Ovary (tissue), 7 donors: ENCODE measurements at regions not wholly inside any gene's neighbourhood (a gene's known extent, or its start where the extent isn't known, plus 50 kb on each side); places are given as distances from the start of the nearest gene placed in this dataset.

Source experiments
- DNase-seq, 5 donors: peaks; one replicate each; pipeline ENCODE4 v3.0.0-alpha.2; 2019 to 2020
- H3K27ac ChIP-seq, 2 donors: fragments of 200-600 bp; one replicate each; pipeline versions ENCODE4 v1.5.1 to v1.8.0; 2019 to 2022
- H3K27me3 ChIP-seq: fragments of 200-600 bp; one replicate; pipeline ENCODE4 v1.8.0; 2022
- H3K36me3 ChIP-seq: fragments of 200-600 bp; sonication (generic); one replicate; pipeline ENCODE4 v1.5.1; 2019
- H3K4me1 ChIP-seq: one replicate; pipeline ENCODE4 v1.8.1; 2013; ENCODE audit warnings: mild to moderate bottlenecking, moderate library complexity; ENCODE audit not compliant: insufficient read depth
- H3K4me3 ChIP-seq: fragments of 200-600 bp; sonication (generic); one replicate; pipeline ENCODE4 v1.5.1; 2017
- H3K9me3 ChIP-seq, 2 donors: fragments of 200-600 bp in 1 of 2; sonication (generic) in 1 of 2; one replicate each; pipeline versions ENCODE4 v1.5.1 to v1.8.1; 2013 to 2019; ENCODE audit warnings: mild to moderate bottlenecking in 1 of 2, moderate library complexity in 1 of 2
- EP300 ChIP-seq: sonication (generic); formaldehyde crosslinking; IDR thresholded peaks from one replicate; pipeline ENCODE4 v1.6.1; 2017; ENCODE audit warnings: antibody characterized with exemption
- POLR2A ChIP-seq: fragments of 450-650 bp; IDR thresholded peaks from one replicate; pipeline ENCODE4 v1.6.1; 2017; ENCODE audit warnings: antibody characterized with exemption, mild to moderate bottlenecking, moderate library complexity
- WGBS, 3 donors: extraction: QIAGEN DNeasy Blood & Tissue Kit in 1 of 3; methylation state at CpG; one replicate each; pipeline versions ENCODE4 v1.1.5 to v1.1.7; 2013 to 2017; 5-methylcytosine and 5-hydroxymethylcytosine counted together
- intact Hi-C, 4 donors: fragments of 100-400 bp; cut with DNase I; formaldehyde crosslinking; loops; one replicate each; pipeline versions ENCODE4 v1.11.0 to v1.15.1; 2022 to 2023
- TF ChIP-seq, protein P1 (sequence below), 3 donors: fragments of 450-650 bp in 2 of 3; fragments of 200-600 bp in 1 of 3; IDR thresholded peaks; one replicate each; pipeline versions ENCODE4 v1.5.1 to v1.8.0; 2016 to 2022; ENCODE audit warnings: antibody characterized with exemption in 3 of 3, mild to moderate bottlenecking in 1 of 3
- donor health status: DM: no; HTN: no; CAD: no; lungs with moderate emphysema.
- donor health status: DM: no; HTN: no; CAD: no.
- donor health status: Bipolar disorder and iron deficiency.
- donor health status: DM: no; HTN: no; CAD: no.
- donor health status: DM: yes; HTN: yes; CAD: no.

GRCh38 chr4:136458326-136458725, 1074.0 kb downstream of the PCDH18 start:
- intact Hi-C loops = no loop called here
- whole genome bisulfite sequencing, 3 donors = 90 to 96% (median 92%) methylated on average over 4 of the region's 4 CpGs
- H3K4me3 ChIP-seq = no peak overlapping the region
- no peaks in the 10 kb centered on the region for H3K9me3 ChIP-seq
- no peaks in the 10 kb centered on the region for H3K36me3 ChIP-seq
- no peak for DNase-seq
- H3K4me1 ChIP-seq = no peaks in the 10 kb centered on the region
- TF ChIP-seq POLR2A (no peak), EP300 (no peak)
- TF ChIP-seq, protein P1, sequence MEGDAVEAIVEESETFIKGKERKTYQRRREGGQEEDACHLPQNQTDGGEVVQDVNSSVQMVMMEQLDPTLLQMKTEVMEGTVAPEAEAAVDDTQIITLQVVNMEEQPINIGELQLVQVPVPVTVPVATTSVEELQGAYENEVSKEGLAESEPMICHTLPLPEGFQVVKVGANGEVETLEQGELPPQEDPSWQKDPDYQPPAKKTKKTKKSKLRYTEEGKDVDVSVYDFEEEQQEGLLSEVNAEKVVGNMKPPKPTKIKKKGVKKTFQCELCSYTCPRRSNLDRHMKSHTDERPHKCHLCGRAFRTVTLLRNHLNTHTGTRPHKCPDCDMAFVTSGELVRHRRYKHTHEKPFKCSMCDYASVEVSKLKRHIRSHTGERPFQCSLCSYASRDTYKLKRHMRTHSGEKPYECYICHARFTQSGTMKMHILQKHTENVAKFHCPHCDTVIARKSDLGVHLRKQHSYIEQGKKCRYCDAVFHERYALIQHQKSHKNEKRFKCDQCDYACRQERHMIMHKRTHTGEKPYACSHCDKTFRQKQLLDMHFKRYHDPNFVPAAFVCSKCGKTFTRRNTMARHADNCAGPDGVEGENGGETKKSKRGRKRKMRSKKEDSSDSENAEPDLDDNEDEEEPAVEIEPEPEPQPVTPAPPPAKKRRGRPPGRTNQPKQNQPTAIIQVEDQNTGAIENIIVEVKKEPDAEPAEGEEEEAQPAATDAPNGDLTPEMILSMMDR (IDR thresholded peaks at IDR 0.05) = no peak
- no peaks in the 10 kb centered on the region for H3K27me3 ChIP-seq
- H3K27ac ChIP-seq = no peak overlapping the region

DNA sequence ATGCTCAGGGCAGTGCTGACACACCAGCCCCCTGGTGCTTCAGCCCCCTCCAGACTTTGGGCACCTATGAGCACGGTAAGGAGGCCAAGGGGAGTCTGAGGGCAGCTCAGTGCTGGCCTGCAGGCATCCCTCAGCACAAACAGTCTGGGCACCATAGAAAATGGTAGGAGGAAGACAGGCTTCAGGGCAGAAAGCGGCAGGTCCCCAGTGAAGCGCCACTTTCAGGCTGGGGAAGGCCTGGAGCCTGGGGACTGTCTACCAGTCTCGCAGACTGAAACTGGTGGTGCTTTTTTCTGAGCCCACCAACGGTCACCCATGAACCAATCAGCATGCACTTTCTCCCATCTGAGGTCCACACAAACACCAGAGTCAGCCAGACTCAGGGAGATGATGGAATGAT, 1074.7 kb downstream of the PCDH18 start:
- no peaks in the 10 kb centered on the region for H3K4me1 ChIP-seq
- no peaks in the 10 kb centered on the region for H3K36me3 ChIP-seq
- intact Hi-C loops = no loop called here
- no peak for DNase-seq
- no peak overlapping the region for H3K4me3 ChIP-seq
- H3K27me3 ChIP-seq = no peaks in the 10 kb centered on the region
- H3K27ac ChIP-seq = no peak overlapping the region
- TF ChIP-seq, protein P1 (IDR thresholded peaks at IDR 0.05) = no peak
- TF ChIP-seq EP300 (no peak), POLR2A (no peak)
- H3K9me3 ChIP-seq = no peaks in the 10 kb centered on the region
- 91 to 94% (median 92%) methylated on average over 5 of the region's 5 CpGs for WGBS, 3 donors

- no peaks in the 10 kb centered on the region for H3K4me1 ChIP-seq
- no peaks in the 10 kb centered on the region for H3K9me3 ChIP-seq
- no peak overlapping the region for H3K27ac ChIP-seq
- intact Hi-C loops = no loop called here
- DNase-seq = no peak
- H3K36me3 ChIP-seq = no peaks in the 10 kb centered on the region
- H3K4me3 ChIP-seq = no peak overlapping the region
- TF ChIP-seq, protein P1 (IDR thresholded peaks at IDR 0.05) = no peak
- TF ChIP-seq POLR2A (no peak), EP300 (no peak)
- H3K27me3 ChIP-seq = no peaks in the 10 kb centered on the region
- WGBS, 3 donors = 93 to 94% (median 94%) methylated on average over 1 to 2 of the region's 2 CpGs
Observed at GRCh38 chr4:136457004-136457403, 1075.3 kb downstream of the PCDH18 start.

GRCh38 chr4:136443006-136443405, 1089.3 kb downstream of the PCDH18 start:
- H3K36me3 ChIP-seq = no peaks in the 10 kb centered on the region
- no peak overlapping the region for H3K4me3 ChIP-seq
- no peak overlapping the region for H3K27ac ChIP-seq
- H3K9me3 ChIP-seq = no peaks in the 10 kb centered on the region
- intact Hi-C loops = no loop called here
- no peaks in the 10 kb centered on the region for H3K4me1 ChIP-seq
- TF ChIP-seq EP300 (no peak), POLR2A (no peak)
- TF ChIP-seq, protein P1 (IDR thresholded peaks at IDR 0.05) = no peak
- 88 to 94% (median 93%) methylated on average over 4 of the region's 4 CpGs for WGBS, 3 donors
- DNase-seq = no peak
- no peaks in the 10 kb centered on the region for H3K27me3 ChIP-seq

DNA sequence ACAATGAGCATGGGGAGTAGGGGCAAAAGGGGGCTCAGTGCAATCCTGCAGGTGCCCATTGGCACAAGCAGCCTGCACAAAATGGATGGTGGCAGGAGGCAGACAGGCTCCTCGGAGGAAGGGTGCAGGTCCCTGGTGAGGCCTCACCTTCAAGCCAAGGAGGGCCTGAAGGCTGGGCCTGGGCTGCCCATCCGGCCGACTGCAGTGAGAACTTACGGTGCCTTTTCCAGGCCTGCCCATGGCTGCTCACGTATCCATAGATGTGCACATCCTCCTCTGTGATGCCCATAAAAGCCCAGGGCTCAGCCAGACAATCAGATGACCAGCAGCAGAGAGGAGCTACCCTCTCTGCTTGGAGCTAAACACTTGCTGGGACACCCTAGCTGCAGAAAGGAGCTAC, 1089.8 kb downstream of the PCDH18 start:
- H3K4me1 ChIP-seq = no peaks in the 10 kb centered on the region
- H3K4me3 ChIP-seq = no peak overlapping the region
- H3K27ac ChIP-seq = no peak overlapping the region
- no peak for DNase-seq
- WGBS, 3 donors = 96 to 100% (median 98%) methylated on average over 5 of the region's 5 CpGs
- H3K9me3 ChIP-seq = no peaks in the 10 kb centered on the region
- intact Hi-C loops = no loop called here
- no peak for TF ChIP-seq POLR2A
- TF ChIP-seq, protein P1 (IDR thresholded peaks at IDR 0.05) = no peak
- TF ChIP-seq EP300 = no peak
- H3K36me3 ChIP-seq = no peaks in the 10 kb centered on the region
- no peaks in the 10 kb centered on the region for H3K27me3 ChIP-seq
